ENCODE measurements at regions not wholly inside any gene's neighbourhood (a gene's known extent, or its start where the extent isn't known, plus 50 kb on each side); places are given as distances from the start of the nearest gene placed in this dataset.

DNA sequence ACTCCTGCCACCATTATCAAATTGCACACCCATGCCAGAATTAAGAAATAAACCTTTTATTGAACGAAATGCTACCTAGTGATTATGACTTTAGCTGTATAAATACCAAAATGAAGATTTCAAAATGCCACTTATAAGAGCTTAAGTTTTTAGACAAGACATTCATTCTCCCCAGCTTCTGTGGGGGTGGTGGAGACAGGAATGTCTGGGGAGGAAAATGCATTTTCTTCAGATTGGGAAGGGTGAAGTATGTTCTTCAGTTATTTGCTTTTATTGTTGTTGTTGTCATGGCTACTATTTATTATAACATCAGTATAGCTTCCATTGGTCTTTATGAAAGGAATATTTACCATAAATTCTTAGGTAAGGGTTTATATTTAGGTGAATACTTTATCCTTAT, 132.7 kb upstream of the GMNC start:
- CTCF ChIA-PET = no interaction called here
- Histone ChIP-seq H3K9me3 (ENCODE audit: control insufficient read depth in 2 of 3, low read length in 3 of 3) (no peaks in the 10 kb centered on the region), H3K4me1 (ENCODE audit: control insufficient read depth in 2 of 2, insufficient read depth in 2 of 2, low read length in 2 of 2) (no peaks in the 10 kb centered on the region), H3K4me3 (ENCODE audit: low read length) (no peak overlapping the region), H3K36me3 (ENCODE audit: control insufficient read depth in 2 of 3, insufficient read depth in 3 of 3, low read length in 3 of 3) (no peaks in the 10 kb centered on the region), H3K27me3 (ENCODE audit: control insufficient read depth in 2 of 2, insufficient read depth in 2 of 2, low read length in 2 of 2) (no peaks in the 10 kb centered on the region), H3K27ac (ENCODE audit: low read depth, low read length) (no peak overlapping the region)
- H3K4me3 Mint-ChIP-seq = no peak overlapping the region
- H3K36me3 Mint-ChIP-seq = no peaks in the 10 kb centered on the region
- intact Hi-C loops (cut with micrococcal nuclease) = no loop called here
- H3K27me3 Mint-ChIP-seq = no peaks in the 10 kb centered on the region
- peaks cover 0 to 19% (median 3%) of the 10 kb centered on the region in 11 donors for H3K9me3 Mint-ChIP-seq
- ATAC-seq (no peak), DNase-seq (no peak)
- POLR2A ChIA-PET = no interaction called here
- no peaks in the 10 kb centered on the region for H3K4me1 Mint-ChIP-seq
- no peak overlapping the region for H3K27ac Mint-ChIP-seq

- Mint-ChIP-seq H3K4me1 (no peaks in the 10 kb centered on the region), H3K27ac (no peak overlapping the region), H3K36me3 (peaks cover 0 to 14% (median 0%) of the 10 kb centered on the region in 5 donors), H3K9me3 (peaks cover 6 to 31% (median 19%) of the 10 kb centered on the region in 11 donors), H3K4me3 (no peak overlapping the region), H3K27me3 (no peaks in the 10 kb centered on the region)
- H3K36me3 ChIP-seq (ENCODE audit: control insufficient read depth in 2 of 3, insufficient read depth in 3 of 3, low read length in 3 of 3) = no peaks in the 10 kb centered on the region
- peaks cover 0 to 5% (median 0%) of the 10 kb centered on the region in 3 experiments for H3K9me3 ChIP-seq (ENCODE audit: control insufficient read depth in 2 of 3, low read length in 3 of 3)
- ATAC-seq = no peak
- H3K27me3 ChIP-seq (ENCODE audit: control insufficient read depth in 2 of 2, insufficient read depth in 2 of 2, low read length in 2 of 2) = no peaks in the 10 kb centered on the region
- CTCF ChIA-PET = no interaction called here
- intact Hi-C loops (cut with micrococcal nuclease) = no loop called here
- no peak for DNase-seq
- no peak overlapping the region for H3K27ac ChIP-seq (ENCODE audit: low read depth, low read length)
- no peaks in the 10 kb centered on the region for H3K4me1 ChIP-seq (ENCODE audit: control insufficient read depth in 2 of 2, insufficient read depth in 2 of 2, low read length in 2 of 2)
- no peak overlapping the region for H3K4me3 ChIP-seq (ENCODE audit: low read length)
- POLR2A ChIA-PET = no interaction called here
These were observed 128.4 kb upstream of the GMNC start for GRCh38 chr3:190990898-190991297.

- no peak for DNase-seq
- Histone ChIP-seq H3K27ac (ENCODE audit: low read depth, low read length) (no peak overlapping the region), H3K36me3 (ENCODE audit: control insufficient read depth in 2 of 3, insufficient read depth in 3 of 3, low read length in 3 of 3) (no peaks in the 10 kb centered on the region), H3K9me3 (ENCODE audit: control insufficient read depth in 2 of 3, low read length in 3 of 3) (peaks cover 0 to 5% (median 0%) of the 10 kb centered on the region in 3 experiments), H3K4me1 (ENCODE audit: control insufficient read depth in 2 of 2, insufficient read depth in 2 of 2, low read length in 2 of 2) (no peaks in the 10 kb centered on the region), H3K4me3 (ENCODE audit: low read length) (no peak overlapping the region), H3K27me3 (ENCODE audit: control insufficient read depth in 2 of 2, insufficient read depth in 2 of 2, low read length in 2 of 2) (no peaks in the 10 kb centered on the region)
- ChIA-PET POLR2A (no interaction called here), CTCF (no interaction called here)
- H3K27me3 Mint-ChIP-seq = no peaks in the 10 kb centered on the region
- H3K9me3 Mint-ChIP-seq = peaks cover 6 to 35% (median 21%) of the 10 kb centered on the region in 11 donors
- H3K4me1 Mint-ChIP-seq = no peaks in the 10 kb centered on the region
- H3K36me3 Mint-ChIP-seq = peaks cover 0 to 14% (median 0%) of the 10 kb centered on the region in 5 donors
- intact Hi-C loops (cut with micrococcal nuclease) = no loop called here
- no peak overlapping the region for H3K27ac Mint-ChIP-seq
- ATAC-seq = no peak
- H3K4me3 Mint-ChIP-seq = no peak overlapping the region
These were observed 126.7 kb upstream of the GMNC start for GRCh38 chr3:190989218-190989617.

- POLR2A ChIA-PET = no interaction called here
- peaks cover 0 to 14% (median 0%) of the 10 kb centered on the region in 5 donors for H3K36me3 Mint-ChIP-seq
- ATAC-seq (no peak), DNase-seq (no peak)
- intact Hi-C loops (cut with micrococcal nuclease) = no loop called here
- Histone ChIP-seq H3K27me3 (ENCODE audit: control insufficient read depth in 2 of 2, insufficient read depth in 2 of 2, low read length in 2 of 2) (no peaks in the 10 kb centered on the region), H3K9me3 (ENCODE audit: control insufficient read depth in 2 of 3, low read length in 3 of 3) (peaks cover 0 to 5% (median 0%) of the 10 kb centered on the region in 3 experiments), H3K4me1 (ENCODE audit: control insufficient read depth in 2 of 2, insufficient read depth in 2 of 2, low read length in 2 of 2) (no peaks in the 10 kb centered on the region), H3K27ac (ENCODE audit: low read depth, low read length) (no peak overlapping the region), H3K4me3 (ENCODE audit: low read length) (no peak overlapping the region), H3K36me3 (ENCODE audit: control insufficient read depth in 2 of 3, insufficient read depth in 3 of 3, low read length in 3 of 3) (no peaks in the 10 kb centered on the region)
- no peaks in the 10 kb centered on the region for H3K27me3 Mint-ChIP-seq
- H3K4me1 Mint-ChIP-seq = no peaks in the 10 kb centered on the region
- peaks cover 6 to 35% (median 21%) of the 10 kb centered on the region in 11 donors for H3K9me3 Mint-ChIP-seq
- H3K4me3 Mint-ChIP-seq = no peak overlapping the region
- H3K27ac Mint-ChIP-seq = no peak overlapping the region
- CTCF ChIA-PET = no interaction called here
These were observed 125.6 kb upstream of the GMNC start for GRCh38 chr3:190988102-190988501.

DNA sequence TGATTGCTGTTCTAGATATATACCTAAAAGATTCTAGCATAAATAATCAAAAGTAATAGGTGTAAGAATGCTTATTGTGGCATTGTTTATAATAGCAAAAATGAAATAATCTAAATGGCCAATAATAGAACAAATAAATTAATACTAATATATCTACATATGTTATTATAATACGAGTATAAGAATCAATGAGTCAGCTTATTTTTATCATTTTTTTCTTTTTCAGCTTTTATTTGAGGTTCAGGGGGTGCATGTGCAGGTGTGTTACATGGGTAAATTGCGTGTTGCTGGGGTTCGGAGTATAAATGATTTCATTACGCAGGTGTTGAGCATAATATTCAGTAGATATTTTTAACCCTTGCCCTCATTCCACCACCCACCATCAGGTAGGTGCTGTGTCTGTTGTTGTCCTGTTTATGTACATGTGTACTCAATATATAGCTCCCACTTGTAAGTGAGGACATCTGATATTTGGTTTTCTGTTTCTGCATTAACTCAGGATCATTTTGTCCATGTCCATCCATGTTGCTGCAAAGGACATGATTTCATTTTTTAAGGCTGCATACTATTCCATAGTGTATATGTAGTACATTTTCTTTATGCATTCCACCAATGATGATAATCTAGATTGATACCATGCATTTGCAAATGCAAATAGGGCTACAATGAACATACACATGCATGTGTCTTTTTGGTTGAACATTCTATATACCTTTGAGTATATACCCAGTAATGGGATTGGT, 122.2 kb upstream of the GMNC start:
- Mint-ChIP-seq H3K4me1 (no peaks in the 10 kb centered on the region), H3K9me3 (peaks cover 6 to 34% (median 18%) of the 10 kb centered on the region in 11 donors), H3K27me3 (no peaks in the 10 kb centered on the region), H3K27ac (no peak overlapping the region), H3K36me3 (peaks cover 0 to 13% (median 0%) of the 10 kb centered on the region in 5 donors), H3K4me3 (no peak overlapping the region)
- intact Hi-C loops (cut with micrococcal nuclease) = no loop called here
- Histone ChIP-seq H3K27ac (ENCODE audit: low read depth, low read length) (no peak overlapping the region), H3K36me3 (ENCODE audit: control insufficient read depth in 2 of 3, insufficient read depth in 3 of 3, low read length in 3 of 3) (no peaks in the 10 kb centered on the region), H3K4me3 (ENCODE audit: low read length) (no peak overlapping the region), H3K4me1 (ENCODE audit: control insufficient read depth in 2 of 2, insufficient read depth in 2 of 2, low read length in 2 of 2) (no peaks in the 10 kb centered on the region), H3K27me3 (ENCODE audit: control insufficient read depth in 2 of 2, insufficient read depth in 2 of 2, low read length in 2 of 2) (no peaks in the 10 kb centered on the region), H3K9me3 (ENCODE audit: control insufficient read depth in 2 of 3, low read length in 3 of 3) (peaks cover 0 to 5% (median 0%) of the 10 kb centered on the region in 3 experiments)
- ChIA-PET POLR2A (no interaction called here), CTCF (no interaction called here)
- no peak for DNase-seq
- ATAC-seq = no peak

- peaks cover 6 to 27% (median 14%) of the 10 kb centered on the region in 11 donors for H3K9me3 Mint-ChIP-seq
- intact Hi-C loops (cut with micrococcal nuclease) = no loop called here
- H3K36me3 ChIP-seq (ENCODE audit: control insufficient read depth in 2 of 3, insufficient read depth in 3 of 3, low read length in 3 of 3) = no peaks in the 10 kb centered on the region
- no peak overlapping the region for H3K4me3 ChIP-seq (ENCODE audit: low read length)
- CTCF ChIA-PET = no interaction called here
- H3K4me1 Mint-ChIP-seq = no peaks in the 10 kb centered on the region
- H3K36me3 Mint-ChIP-seq = peaks cover 0 to 8% (median 0%) of the 10 kb centered on the region in 5 donors
- peaks cover 0 to 5% (median 0%) of the 10 kb centered on the region in 3 experiments for H3K9me3 ChIP-seq (ENCODE audit: control insufficient read depth in 2 of 3, low read length in 3 of 3)
- no peaks in the 10 kb centered on the region for H3K4me1 ChIP-seq (ENCODE audit: control insufficient read depth in 2 of 2, insufficient read depth in 2 of 2, low read length in 2 of 2)
- H3K27ac Mint-ChIP-seq = no peak overlapping the region
- no peak overlapping the region for H3K4me3 Mint-ChIP-seq
- H3K27me3 Mint-ChIP-seq = no peaks in the 10 kb centered on the region
- DNase-seq (no peak), ATAC-seq (peak; percentile 31)
- no peak overlapping the region for H3K27ac ChIP-seq (ENCODE audit: low read depth, low read length)
- POLR2A ChIA-PET = no interaction called here
- no peaks in the 10 kb centered on the region for H3K27me3 ChIP-seq (ENCODE audit: control insufficient read depth in 2 of 2, insufficient read depth in 2 of 2, low read length in 2 of 2)
These were observed 121.4 kb upstream of the GMNC start for GRCh38 chr3:190983875-190984274.

DNA sequence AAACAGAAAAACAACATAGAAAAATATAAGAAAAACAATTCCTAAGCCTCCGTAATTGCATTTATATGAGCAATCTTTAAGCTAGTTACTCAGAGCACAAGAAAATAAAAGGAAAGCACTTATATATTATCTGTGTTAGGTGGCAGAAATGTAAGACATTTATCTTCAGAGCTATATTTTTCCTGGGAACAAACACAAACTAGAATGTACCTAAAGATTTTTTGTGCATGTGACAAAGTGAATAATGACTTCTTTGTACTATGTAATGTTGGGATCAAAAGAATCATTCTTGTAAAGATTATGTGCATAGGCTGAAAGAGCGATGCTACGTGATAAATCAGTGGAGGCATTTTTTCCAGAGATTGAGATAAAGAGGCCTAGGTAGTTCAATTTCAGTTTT, 111.3 kb upstream of the GMNC start:
- H3K27ac Mint-ChIP-seq = no peak overlapping the region
- no peak overlapping the region for H3K4me3 ChIP-seq (ENCODE audit: low read length)
- peaks cover 0 to 1% (median 0%) of the 10 kb centered on the region in 7 donors for H3K4me1 Mint-ChIP-seq
- H3K27me3 ChIP-seq (ENCODE audit: control insufficient read depth in 2 of 2, insufficient read depth in 2 of 2, low read length in 2 of 2) = no peaks in the 10 kb centered on the region
- CTCF ChIA-PET = no interaction called here
- no peaks in the 10 kb centered on the region for H3K36me3 ChIP-seq (ENCODE audit: control insufficient read depth in 2 of 3, insufficient read depth in 3 of 3, low read length in 3 of 3)
- DNase-seq (no peak), ATAC-seq (no peak)
- H3K27ac ChIP-seq (ENCODE audit: low read depth, low read length) = no peak overlapping the region
- no peaks in the 10 kb centered on the region for H3K9me3 ChIP-seq (ENCODE audit: control insufficient read depth in 2 of 3, low read length in 3 of 3)
- no peaks in the 10 kb centered on the region for H3K36me3 Mint-ChIP-seq
- POLR2A ChIA-PET = no interaction called here
- no peaks in the 10 kb centered on the region for H3K27me3 Mint-ChIP-seq
- H3K9me3 Mint-ChIP-seq = peaks cover 0 to 7% (median 0%) of the 10 kb centered on the region in 11 donors
- H3K4me3 Mint-ChIP-seq = no peak overlapping the region
- intact Hi-C loops (cut with micrococcal nuclease) = no loop called here
- H3K4me1 ChIP-seq (ENCODE audit: control insufficient read depth in 2 of 2, insufficient read depth in 2 of 2, low read length in 2 of 2) = no peaks in the 10 kb centered on the region

Measured in naive thymus-derived CD4-positive, alpha-beta T cell (primary cell).